Fibroblast of lung (primary cell): ENCODE measurements at regions not wholly inside any gene's neighbourhood (a gene's known extent, or its start where the extent isn't known, plus 50 kb on each side); places are given as distances from the start of the nearest gene placed in this dataset.

Experiments
- DNase-seq, 2 donors: peaks; one replicate each; pipeline versions ENCODE4 v3.0.0 to v3.0.0-alpha.2; 2010; ENCODE audit warnings: low read depth in 2 of 2
- H2AFZ ChIP-seq: 2 replicates; pipeline ENCODE4 v1.5.1; 2012; ENCODE audit warnings: low read length, control low read depth, inconsistent platforms
- H3K27ac ChIP-seq: 2 replicates; pipeline ENCODE4 v1.5.1; 2011; ENCODE audit warnings: low read length, control low read depth; ENCODE audit not compliant: insufficient read depth
- H3K27me3 ChIP-seq: 2 replicates; pipeline ENCODE4 v1.5.1; 2011; ENCODE audit warnings: mild to moderate bottlenecking, low read length; ENCODE audit not compliant: control insufficient read depth, insufficient read depth
- H3K36me3 ChIP-seq: 2 replicates; pipeline ENCODE4 v1.5.1; 2011; ENCODE audit warnings: low read length; ENCODE audit not compliant: control insufficient read depth, insufficient read depth
- H3K4me1 ChIP-seq: 2 replicates; pipeline ENCODE4 v1.5.1; 2011; ENCODE audit warnings: low read length; ENCODE audit not compliant: control insufficient read depth, insufficient read depth; ENCODE audit errors: extremely low read depth
- H3K4me2 ChIP-seq: 2 replicates; pipeline ENCODE4 v1.5.1; 2011; ENCODE audit warnings: low read length, control low read depth; ENCODE audit not compliant: insufficient read depth; ENCODE audit errors: extremely low read depth
- H3K4me3 ChIP-seq, 4 experiments: fragments of 200-600 bp in 1 of 4; sonication (generic) in 1 of 4; replicated peaks in 1 of 4; 2 replicates each; pipeline ENCODE4 v1.5.1; 2011 to 2016; ENCODE audit warnings: low read length in 4 of 4, low read depth in 3 of 4, mild to moderate bottlenecking in 3 of 4, control low read depth in 2 of 4, inconsistent platforms in 1 of 4, mixed read lengths in 1 of 4; ENCODE audit not compliant: insufficient read depth in 1 of 4; ENCODE audit errors: control extremely low read depth in 1 of 4
- H3K79me2 ChIP-seq: 2 replicates; pipeline ENCODE4 v1.5.1; 2012; ENCODE audit warnings: mild to moderate bottlenecking, low read length, inconsistent platforms; ENCODE audit not compliant: control insufficient read depth, insufficient read depth
- H3K9ac ChIP-seq: 2 replicates; pipeline ENCODE4 v1.5.1; 2011; ENCODE audit warnings: mild to moderate bottlenecking, low read length, control low read depth; ENCODE audit not compliant: insufficient read depth
- H3K9me3 ChIP-seq: 2 replicates; pipeline ENCODE4 v1.5.1; 2012; ENCODE audit warnings: low read depth, low read length; ENCODE audit not compliant: control insufficient read depth, insufficient read depth
- H4K20me1 ChIP-seq: 2 replicates; pipeline ENCODE4 v1.5.1; 2011; ENCODE audit warnings: low read length; ENCODE audit not compliant: control insufficient read depth, insufficient read depth; ENCODE audit errors: extremely low read depth
- EZH2 ChIP-seq: IDR thresholded peaks from 2 replicates; pipeline ENCODE4 v1.5.1; 2012; ENCODE audit warnings: low read length, control low read depth, mild to moderate bottlenecking; ENCODE audit errors: missing control alignments
- TF ChIP-seq, protein P1 (sequence below), 2 donors: IDR thresholded peaks in 1 of 2; conservative IDR thresholded peaks in 1 of 2; 1 replicate in 1 of 2; 2 replicates in 1 of 2; pipeline ENCODE4 v1.5.1; 2011 to 2012; ENCODE audit warnings: low read length in 2 of 2, control low read depth in 1 of 2, inconsistent platforms in 1 of 2, low read depth in 1 of 2, mild to moderate bottlenecking in 1 of 2

DNA sequence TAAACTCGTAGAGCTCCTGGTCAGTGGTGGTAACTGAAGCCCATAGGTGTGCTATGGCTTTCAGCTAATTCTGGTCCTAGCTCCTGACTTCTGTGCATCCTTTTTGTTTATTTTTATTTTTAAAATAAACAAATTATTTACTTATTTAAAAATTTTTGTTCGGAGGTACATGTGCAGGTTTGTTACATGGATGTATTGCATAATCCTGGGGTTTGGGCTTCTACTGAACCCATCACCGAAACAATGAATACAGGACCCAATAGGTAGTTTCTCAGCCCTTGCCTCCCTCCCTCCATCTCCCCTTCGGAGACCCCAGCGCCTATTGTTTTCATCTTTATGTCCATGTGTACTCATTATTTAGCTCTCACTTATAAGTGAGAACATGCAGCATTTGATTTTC is 143.8 kb downstream of the URB2 start:
- Histone ChIP-seq H3K4me3 (no peak overlapping the region), H4K20me1 (no peaks in the 10 kb centered on the region), H3K9me3 (no peaks in the 10 kb centered on the region), H3K4me2 (no peak overlapping the region), H3K36me3 (no peaks in the 10 kb centered on the region), H3K4me1 (no peaks in the 10 kb centered on the region), H2AFZ (no peak overlapping the region), H3K27me3 (no peaks in the 10 kb centered on the region), H3K9ac (no peak overlapping the region), H3K79me2 (no peaks in the 10 kb centered on the region), H3K27ac (no peak overlapping the region)
- DNase-seq = no peak
- TF ChIP-seq EZH2 = no peak
- TF ChIP-seq, protein P1, sequence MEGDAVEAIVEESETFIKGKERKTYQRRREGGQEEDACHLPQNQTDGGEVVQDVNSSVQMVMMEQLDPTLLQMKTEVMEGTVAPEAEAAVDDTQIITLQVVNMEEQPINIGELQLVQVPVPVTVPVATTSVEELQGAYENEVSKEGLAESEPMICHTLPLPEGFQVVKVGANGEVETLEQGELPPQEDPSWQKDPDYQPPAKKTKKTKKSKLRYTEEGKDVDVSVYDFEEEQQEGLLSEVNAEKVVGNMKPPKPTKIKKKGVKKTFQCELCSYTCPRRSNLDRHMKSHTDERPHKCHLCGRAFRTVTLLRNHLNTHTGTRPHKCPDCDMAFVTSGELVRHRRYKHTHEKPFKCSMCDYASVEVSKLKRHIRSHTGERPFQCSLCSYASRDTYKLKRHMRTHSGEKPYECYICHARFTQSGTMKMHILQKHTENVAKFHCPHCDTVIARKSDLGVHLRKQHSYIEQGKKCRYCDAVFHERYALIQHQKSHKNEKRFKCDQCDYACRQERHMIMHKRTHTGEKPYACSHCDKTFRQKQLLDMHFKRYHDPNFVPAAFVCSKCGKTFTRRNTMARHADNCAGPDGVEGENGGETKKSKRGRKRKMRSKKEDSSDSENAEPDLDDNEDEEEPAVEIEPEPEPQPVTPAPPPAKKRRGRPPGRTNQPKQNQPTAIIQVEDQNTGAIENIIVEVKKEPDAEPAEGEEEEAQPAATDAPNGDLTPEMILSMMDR (conservative IDR thresholded peaks at IDR 0.05 in 1 of 2, IDR thresholded peaks at IDR 0.05 in 1 of 2; ENCODE audit: low read depth in 1 of 2, low read length in 2 of 2) = no peak

DNA sequence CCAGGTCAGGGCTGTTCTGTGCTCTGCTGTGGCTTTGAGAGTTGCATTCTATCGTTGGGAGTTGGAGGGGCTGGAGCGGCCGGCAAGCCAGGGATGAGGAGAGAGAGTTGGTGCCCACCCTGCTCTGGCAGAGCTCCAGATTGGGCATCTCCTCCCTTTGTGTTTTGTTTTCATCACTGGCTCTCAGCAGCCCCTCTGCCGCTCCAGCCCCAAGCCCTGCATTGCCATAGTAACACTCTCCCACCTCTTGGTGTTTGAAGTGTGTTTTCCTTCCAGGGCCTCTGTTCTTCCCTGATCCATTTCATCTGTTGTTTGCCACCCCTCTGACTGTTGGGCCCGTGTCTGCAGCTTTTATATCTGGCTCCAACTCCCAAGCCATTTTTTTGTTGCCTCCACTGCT is 152.7 kb downstream of the URB2 start:
- H3K4me3 ChIP-seq = no peak overlapping the region
- H3K79me2 ChIP-seq = no peaks in the 10 kb centered on the region
- H3K4me1 ChIP-seq = no peaks in the 10 kb centered on the region
- H3K36me3 ChIP-seq = no peaks in the 10 kb centered on the region
- H3K4me2 ChIP-seq = no peak overlapping the region
- no peak for TF ChIP-seq EZH2
- TF ChIP-seq, protein P1 (conservative IDR thresholded peaks at IDR 0.05 in 1 of 2, IDR thresholded peaks at IDR 0.05 in 1 of 2; ENCODE audit: low read depth in 1 of 2, low read length in 2 of 2) = no peak
- no peak overlapping the region for H3K27ac ChIP-seq
- no peak for DNase-seq
- no peak overlapping the region for H2AFZ ChIP-seq
- H4K20me1 ChIP-seq = no peaks in the 10 kb centered on the region
- H3K9ac ChIP-seq = no peak overlapping the region
- H3K9me3 ChIP-seq = no peaks in the 10 kb centered on the region
- H3K27me3 ChIP-seq = no peaks in the 10 kb centered on the region

GRCh38 chr1:229781453-229781852 is 155.4 kb downstream of the URB2 start:
- TF ChIP-seq, protein P1 (conservative IDR thresholded peaks at IDR 0.05 in 1 of 2, IDR thresholded peaks at IDR 0.05 in 1 of 2; ENCODE audit: low read depth in 1 of 2, low read length in 2 of 2) = no peak
- no peak for TF ChIP-seq EZH2
- no peak overlapping the region for H3K4me3 ChIP-seq
- no peak overlapping the region for H2AFZ ChIP-seq
- no peak overlapping the region for H3K27ac ChIP-seq
- H3K27me3 ChIP-seq = no peaks in the 10 kb centered on the region
- no peak overlapping the region for H3K9ac ChIP-seq
- H3K4me2 ChIP-seq = no peak overlapping the region
- H3K36me3 ChIP-seq = no peaks in the 10 kb centered on the region
- H4K20me1 ChIP-seq = no peaks in the 10 kb centered on the region
- no peak for DNase-seq
- no peaks in the 10 kb centered on the region for H3K79me2 ChIP-seq
- H3K4me1 ChIP-seq = no peaks in the 10 kb centered on the region
- no peaks in the 10 kb centered on the region for H3K9me3 ChIP-seq
